ENCODE measurements at regions not wholly inside any gene's neighbourhood (a gene's known extent, or its start where the extent isn't known, plus 50 kb on each side); places are given as distances from the start of the nearest gene placed in this dataset.
"Not testable (repeated sequence)": the region's sequence is repeated elsewhere in the genome, so short reads cannot be mapped to it uniquely, and the experiment has no call there.

DNA sequence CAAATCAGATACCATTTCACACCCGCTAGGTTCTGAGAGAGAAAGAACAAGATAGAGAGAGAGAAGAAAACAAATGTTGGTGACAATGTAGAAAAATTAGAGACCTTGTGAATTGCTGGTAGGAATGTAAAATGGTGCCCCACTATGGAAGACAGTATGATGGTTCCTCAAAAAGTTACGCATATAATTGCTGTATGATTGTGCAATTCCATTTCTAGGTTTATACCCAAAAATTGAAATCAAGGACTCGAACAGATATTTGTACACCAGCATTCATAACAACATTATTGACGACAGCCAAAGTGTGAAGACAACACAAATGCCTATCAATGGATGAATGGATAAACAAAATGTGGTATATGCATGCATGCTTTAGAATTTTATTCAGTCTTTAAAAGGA lies 74.5 kb upstream of the MAP3K1 start:
- ChIA-PET POLR2A (no interaction called here), CTCF (no interaction called here)
- no peak overlapping the region for H3K27ac Mint-ChIP-seq
- no peak overlapping the region for H3K4me3 Mint-ChIP-seq
- H3K9me3 Mint-ChIP-seq: no peaks in the 10 kb centered on the region
- intact Hi-C loops (cut with micrococcal nuclease): no loop called here
- peaks cover 22% of the 10 kb centered on the region for H3K4me1 Mint-ChIP-seq (ENCODE audit: low read depth)
- H3K36me3 Mint-ChIP-seq: no peaks in the 10 kb centered on the region
- no peaks in the 10 kb centered on the region for H3K27me3 Mint-ChIP-seq
- no peak for DNase-seq

DNA sequence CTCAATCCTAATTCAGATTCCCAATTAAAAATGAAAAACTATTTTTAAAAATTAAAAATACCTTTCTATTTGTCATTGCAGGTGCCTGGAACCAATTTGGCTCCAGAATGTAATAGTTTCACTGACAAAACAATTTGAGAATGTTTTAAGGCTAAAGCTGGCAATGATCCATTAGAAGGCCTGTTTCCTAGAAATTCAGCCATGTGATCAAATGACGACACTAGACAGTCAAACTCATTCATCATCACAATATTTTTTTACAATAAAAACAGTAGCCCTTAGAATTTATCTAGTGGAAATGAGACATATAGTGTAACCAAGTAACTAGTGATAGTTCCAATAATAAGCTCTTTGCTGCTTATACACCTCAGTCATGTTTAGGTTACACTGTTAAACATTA lies 75.4 kb upstream of the MAP3K1 start:
- DNase-seq: no peak
- intact Hi-C loops (cut with micrococcal nuclease): loop anchor here (5.0 kb wide), 1 partner anchor 77 kb away; the partner anchor contains the start of gene MAP3K1
- Mint-ChIP-seq H3K27ac (no peak overlapping the region), H3K4me1 (ENCODE audit: low read depth) (peaks cover 25% of the 10 kb centered on the region), H3K4me3 (no peak overlapping the region), H3K9me3 (no peaks in the 10 kb centered on the region), H3K36me3 (no peaks in the 10 kb centered on the region), H3K27me3 (no peaks in the 10 kb centered on the region)
- ChIA-PET CTCF (no interaction called here), POLR2A (no interaction called here)

DNA sequence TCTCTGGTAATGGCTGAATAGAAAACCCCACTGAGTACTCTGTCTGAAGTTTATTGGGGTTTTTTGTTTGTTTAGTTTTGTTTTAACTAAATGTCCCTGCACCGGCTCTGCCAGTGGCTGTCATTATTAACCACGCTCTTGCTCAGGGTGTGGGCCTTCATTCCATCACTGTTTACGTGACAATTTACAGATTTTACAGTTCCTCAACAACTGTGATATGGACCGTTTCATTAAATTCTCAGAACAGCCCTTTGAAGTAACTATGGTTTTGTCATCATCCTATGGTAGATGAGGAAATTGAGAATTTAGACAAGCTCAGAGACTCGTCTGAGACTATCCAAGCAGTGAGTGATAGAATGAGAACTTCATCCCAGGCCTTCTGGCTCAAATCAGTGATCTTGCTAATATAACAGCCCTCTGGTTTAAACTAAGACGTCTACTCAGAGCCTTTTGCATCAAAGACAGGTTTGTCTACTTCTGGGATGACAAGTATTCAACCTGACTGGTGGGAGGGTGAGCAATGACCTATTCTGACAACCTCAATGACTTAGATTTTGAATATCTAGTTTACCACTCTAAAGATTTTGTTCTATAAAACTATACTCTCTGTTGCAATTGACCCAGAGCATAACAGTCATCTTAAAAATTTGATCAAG lies 77.3 kb upstream of the MAP3K1 start:
- Mint-ChIP-seq H3K36me3 (no peaks in the 10 kb centered on the region), H3K4me1 (ENCODE audit: low read depth) (peaks cover 31% of the 10 kb centered on the region), H3K27ac (no peak overlapping the region), H3K9me3 (no peaks in the 10 kb centered on the region), H3K27me3 (no peaks in the 10 kb centered on the region), H3K4me3 (no peak overlapping the region)
- peak; percentile 20 for DNase-seq
- POLR2A ChIA-PET: no interaction called here
- intact Hi-C loops (cut with micrococcal nuclease): loop anchor here (2.0 to 5.0 kb wide), 4 partner anchors 27 to 409 kb away; partner anchors contain the start of gene MAP3K1
- CTCF ChIA-PET: interaction anchor here (1.2 kb wide), 1 partner anchor 100 kb away, joined by 4 read pairs; no protein-coding TSS in a partner anchor

DNA sequence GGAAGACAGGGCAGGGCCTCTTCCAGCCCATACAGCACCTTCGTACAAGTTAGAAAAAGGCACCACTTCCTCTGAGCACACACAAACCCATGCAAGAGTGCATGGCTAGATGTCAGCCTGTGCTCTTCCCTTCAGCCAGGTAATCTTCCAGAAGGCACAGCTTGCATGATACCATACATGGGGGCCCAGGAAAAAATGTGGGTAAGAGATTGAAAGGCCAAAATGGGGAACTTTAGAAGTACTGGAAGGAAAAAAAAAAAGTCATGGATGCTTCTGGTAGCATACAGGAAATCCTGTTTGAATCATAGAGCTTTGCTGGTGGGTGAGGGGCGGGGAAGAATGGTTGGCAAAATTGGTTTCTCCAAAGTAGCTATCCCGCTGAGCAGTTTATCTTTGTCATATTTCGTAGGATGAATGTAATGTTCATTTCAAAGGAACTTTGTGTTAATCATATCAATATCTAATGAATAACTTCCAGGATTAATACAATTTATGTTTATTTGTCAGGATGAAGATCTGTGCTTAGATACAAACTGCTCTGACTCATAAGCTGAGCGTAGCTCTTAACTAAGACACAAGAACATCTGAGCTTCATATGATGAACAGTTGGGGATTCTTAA lies 78.2 kb upstream of the MAP3K1 start:
- ChIA-PET CTCF (interaction anchor here (0.7 to 1.4 kb wide), 3 partner anchors 7 to 101 kb away, joined by 3 to 5 read pairs (median 4); no protein-coding TSS in a partner anchor), POLR2A (interaction anchor here (0.5 to 0.6 kb wide), 3 partner anchors 102 to 995 kb away, joined by 3 to 5 read pairs (median 3); no protein-coding TSS in a partner anchor)
- Mint-ChIP-seq H3K27ac (peak overlapping the region; percentile 66), H3K36me3 (no peaks in the 10 kb centered on the region), H3K4me3 (no peak overlapping the region), H3K27me3 (no peaks in the 10 kb centered on the region), H3K9me3 (no peaks in the 10 kb centered on the region), H3K4me1 (ENCODE audit: low read depth) (peaks cover 33% of the 10 kb centered on the region)
- intact Hi-C loops (cut with micrococcal nuclease): loop anchor here (2.0 to 5.0 kb wide), 4 partner anchors 26 to 408 kb away; partner anchors contain the start of gene MAP3K1
- DNase-seq: peak; percentile 28

DNA sequence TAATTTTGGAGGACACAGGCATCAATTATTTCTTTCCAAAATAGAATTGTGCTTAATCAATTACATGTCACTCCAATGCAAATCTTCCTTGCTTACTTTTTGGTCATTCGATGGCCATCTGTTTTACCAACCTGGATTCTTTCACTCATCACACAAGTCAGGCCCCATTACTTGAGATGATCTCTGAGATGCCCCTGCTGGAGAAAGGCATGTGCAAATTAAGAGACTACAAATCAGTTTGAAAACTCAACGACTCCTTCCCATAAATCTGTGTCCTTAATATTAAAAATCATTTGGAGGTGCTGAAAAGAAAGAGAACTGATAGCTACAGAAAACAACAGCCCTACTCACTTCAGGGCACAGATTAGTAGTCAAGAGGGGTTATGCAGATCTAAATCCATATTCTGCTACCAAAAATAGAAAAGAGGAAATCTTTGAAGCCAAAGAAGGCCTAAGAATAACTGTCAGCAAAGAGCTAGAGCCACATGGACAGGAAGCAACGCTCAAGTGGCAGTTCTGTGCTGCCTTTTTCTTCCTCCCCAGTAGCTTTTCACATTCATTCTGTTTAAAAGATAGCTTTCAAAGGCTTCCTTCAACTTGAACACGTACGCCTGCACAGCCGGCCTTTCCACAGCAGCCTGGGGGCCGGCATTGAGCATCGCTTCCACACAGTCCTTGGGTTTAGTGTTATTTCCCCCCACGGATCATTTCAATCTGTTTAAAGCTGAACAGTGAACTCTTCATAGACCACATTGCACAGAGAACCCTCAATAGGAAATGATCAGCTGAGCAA lies 79.3 kb upstream of the MAP3K1 start:
- POLR2A ChIA-PET: no interaction called here
- intact Hi-C loops (cut with micrococcal nuclease): loop anchor here (2.0 to 5.0 kb wide), 4 partner anchors 25 to 407 kb away; partner anchors contain the start of gene MAP3K1

DNA sequence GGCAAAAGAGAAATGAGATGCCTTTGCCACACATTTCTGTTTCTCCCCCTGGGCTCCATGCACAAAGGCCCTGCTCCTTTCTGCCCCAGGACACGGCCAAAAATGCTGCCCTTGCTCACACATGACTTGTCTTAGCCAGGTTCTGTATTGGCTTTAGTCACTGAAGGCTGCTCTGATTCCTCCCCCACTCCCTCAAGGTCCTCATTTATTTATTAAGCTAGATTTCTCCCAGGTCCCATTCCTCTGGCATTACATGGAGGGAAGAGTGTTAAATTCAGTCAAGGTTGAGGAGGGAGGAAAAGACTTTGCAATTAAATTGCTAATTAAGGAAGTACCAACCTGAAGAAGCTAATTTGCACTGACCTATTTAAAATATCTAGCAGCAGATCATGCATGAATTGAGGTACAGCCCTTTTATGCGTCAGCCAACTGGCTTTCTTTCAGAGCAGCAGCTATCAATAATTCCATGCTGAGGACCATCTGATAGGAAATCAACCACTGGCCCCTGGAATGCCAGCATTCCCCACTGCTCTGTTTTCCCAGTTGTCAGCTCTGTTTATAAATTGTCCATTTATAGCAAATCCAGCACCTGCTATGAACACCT lies 81.2 kb upstream of the MAP3K1 start:
- Mint-ChIP-seq H3K27ac (no peak overlapping the region), H3K4me1 (ENCODE audit: low read depth) (peaks cover 35% of the 10 kb centered on the region), H3K36me3 (no peaks in the 10 kb centered on the region), H3K27me3 (no peaks in the 10 kb centered on the region), H3K9me3 (no peaks in the 10 kb centered on the region), H3K4me3 (no peak overlapping the region)
- ChIA-PET POLR2A (interaction anchor here (0.5 kb wide), 1 partner anchor 221 kb away, joined by 3 read pairs; no protein-coding TSS in a partner anchor), CTCF (no interaction called here)
- intact Hi-C loops (cut with micrococcal nuclease): no loop called here
- DNase-seq: no peak

More for the DNA sequence above, 79.3 kb upstream of the MAP3K1 start:
- CTCF ChIA-PET: interaction anchor here (0.9 to 1.4 kb wide), 2 partner anchors 8 to 466 kb away, joined by 3 to 6 read pairs; no protein-coding TSS in a partner anchor
- H3K9me3 Mint-ChIP-seq: no peaks in the 10 kb centered on the region
- no peak overlapping the region for H3K4me3 Mint-ChIP-seq
- peak; percentile 19 for DNase-seq
- peaks cover 33% of the 10 kb centered on the region for H3K4me1 Mint-ChIP-seq (ENCODE audit: low read depth)
- H3K36me3 Mint-ChIP-seq: no peaks in the 10 kb centered on the region
- H3K27me3 Mint-ChIP-seq: no peaks in the 10 kb centered on the region
- H3K27ac Mint-ChIP-seq: peak overlapping the region; percentile 66

DNA sequence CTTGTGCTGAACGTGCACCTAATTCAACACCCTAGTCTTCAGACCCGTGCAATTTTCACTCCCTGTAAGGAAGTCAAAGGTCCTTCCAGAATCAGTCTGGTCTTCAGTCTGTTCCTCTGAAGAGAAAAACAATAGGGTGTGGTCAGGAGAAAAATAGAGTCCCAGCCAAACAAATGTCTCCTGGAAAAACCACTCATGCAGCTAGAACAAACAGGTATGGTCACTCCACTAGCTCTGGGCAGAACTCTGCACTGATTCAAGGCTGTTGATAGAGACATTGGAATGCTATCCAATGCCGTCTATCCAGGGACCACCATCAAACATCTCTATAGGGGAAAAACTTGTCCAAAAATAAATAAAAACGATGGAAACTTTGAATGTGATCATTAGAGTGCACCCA lies 81.8 kb upstream of the MAP3K1 start:
- Mint-ChIP-seq H3K4me1 (ENCODE audit: low read depth) (peaks cover 37% of the 10 kb centered on the region), H3K4me3 (no peak overlapping the region), H3K27me3 (no peaks in the 10 kb centered on the region), H3K9me3 (no peaks in the 10 kb centered on the region), H3K27ac (no peak overlapping the region), H3K36me3 (no peaks in the 10 kb centered on the region)
- intact Hi-C loops (cut with micrococcal nuclease): no loop called here
- ChIA-PET CTCF (no interaction called here), POLR2A (no interaction called here)
- DNase-seq: no peak

DNA sequence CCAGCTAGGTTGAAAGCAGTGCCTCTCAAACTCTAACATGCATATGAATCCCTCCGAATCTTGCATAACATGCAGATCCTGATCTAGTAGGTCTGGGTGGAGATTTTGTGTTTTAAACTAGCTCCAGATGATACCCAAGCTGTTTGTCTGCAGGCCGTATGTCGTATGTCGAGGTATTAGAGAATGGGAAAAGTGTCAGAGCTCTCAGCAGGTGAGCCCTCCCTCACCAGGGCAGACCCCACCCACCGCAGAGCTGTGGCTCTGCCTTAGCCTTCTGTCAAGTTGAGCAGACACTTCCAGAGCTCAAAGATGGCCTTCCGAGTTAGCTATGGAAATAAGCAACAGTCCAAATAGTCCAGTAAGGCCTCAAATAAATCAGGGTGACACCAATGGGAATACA lies 83.2 kb upstream of the MAP3K1 start:
- no peak overlapping the region for H3K27ac Mint-ChIP-seq
- no peak overlapping the region for H3K4me3 Mint-ChIP-seq
- peaks cover 27% of the 10 kb centered on the region for H3K4me1 Mint-ChIP-seq (ENCODE audit: low read depth)
- POLR2A ChIA-PET: no interaction called here
- CTCF ChIA-PET: no interaction called here
- H3K27me3 Mint-ChIP-seq: no peaks in the 10 kb centered on the region
- DNase-seq: no peak
- no peaks in the 10 kb centered on the region for H3K9me3 Mint-ChIP-seq
- no peaks in the 10 kb centered on the region for H3K36me3 Mint-ChIP-seq
- intact Hi-C loops (cut with micrococcal nuclease): no loop called here

DNA sequence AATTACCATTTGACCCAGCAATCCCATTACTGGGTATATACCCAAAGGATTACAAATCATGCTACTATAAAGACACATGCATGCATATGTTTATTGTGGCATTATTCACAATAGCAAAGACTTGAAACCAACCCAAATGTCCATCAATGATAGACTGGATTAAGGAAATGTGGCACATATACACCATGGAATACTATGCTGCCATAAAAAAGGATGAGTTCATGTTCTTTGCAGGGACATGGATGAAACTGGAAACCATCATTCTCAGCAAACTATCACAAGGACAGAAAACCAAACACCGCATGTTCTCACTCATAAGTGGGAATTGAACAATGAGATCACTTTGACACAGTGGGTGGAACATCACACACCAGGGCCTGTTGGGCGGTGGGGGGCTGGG lies 83.9 kb upstream of the MAP3K1 start:
- H3K27ac Mint-ChIP-seq; H3K9me3 Mint-ChIP-seq; H3K4me3 Mint-ChIP-seq; POLR2A ChIA-PET; DNase-seq; intact Hi-C loops (cut with micrococcal nuclease); CTCF ChIA-PET; H3K27me3 Mint-ChIP-seq; H3K36me3 Mint-ChIP-seq: not testable (repeated sequence)
- peaks cover 21% of the 10 kb centered on the region for H3K4me1 Mint-ChIP-seq (ENCODE audit: low read depth)

DNA sequence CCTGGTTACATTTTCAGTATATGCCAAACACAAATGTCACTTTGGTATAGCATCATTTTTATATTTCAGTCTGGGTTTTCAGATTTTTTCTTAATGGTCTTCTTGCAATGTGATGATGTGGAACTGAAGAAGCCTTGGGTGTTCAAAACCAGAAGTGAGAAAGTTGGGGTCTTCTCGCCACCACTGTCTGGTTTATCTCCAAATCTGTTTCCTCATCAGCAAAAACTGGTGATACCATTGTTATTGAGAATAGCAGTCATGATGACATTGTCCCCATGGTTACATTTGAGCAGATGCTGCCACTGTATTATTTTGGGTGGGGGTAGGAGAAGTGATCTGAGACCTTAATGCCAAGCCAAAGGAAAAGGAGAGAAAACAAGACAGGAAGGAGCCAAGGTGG lies 85.9 kb upstream of the MAP3K1 start:
- no peak overlapping the region for H3K4me3 Mint-ChIP-seq
- intact Hi-C loops (cut with micrococcal nuclease): no loop called here
- H3K9me3 Mint-ChIP-seq: no peaks in the 10 kb centered on the region
- no peaks in the 10 kb centered on the region for H3K27me3 Mint-ChIP-seq
- no peaks in the 10 kb centered on the region for H3K36me3 Mint-ChIP-seq
- no peak overlapping the region for H3K27ac Mint-ChIP-seq
- ChIA-PET CTCF (no interaction called here), POLR2A (no interaction called here)
- peaks cover 11% of the 10 kb centered on the region for H3K4me1 Mint-ChIP-seq (ENCODE audit: low read depth)
- DNase-seq: no peak

DNA sequence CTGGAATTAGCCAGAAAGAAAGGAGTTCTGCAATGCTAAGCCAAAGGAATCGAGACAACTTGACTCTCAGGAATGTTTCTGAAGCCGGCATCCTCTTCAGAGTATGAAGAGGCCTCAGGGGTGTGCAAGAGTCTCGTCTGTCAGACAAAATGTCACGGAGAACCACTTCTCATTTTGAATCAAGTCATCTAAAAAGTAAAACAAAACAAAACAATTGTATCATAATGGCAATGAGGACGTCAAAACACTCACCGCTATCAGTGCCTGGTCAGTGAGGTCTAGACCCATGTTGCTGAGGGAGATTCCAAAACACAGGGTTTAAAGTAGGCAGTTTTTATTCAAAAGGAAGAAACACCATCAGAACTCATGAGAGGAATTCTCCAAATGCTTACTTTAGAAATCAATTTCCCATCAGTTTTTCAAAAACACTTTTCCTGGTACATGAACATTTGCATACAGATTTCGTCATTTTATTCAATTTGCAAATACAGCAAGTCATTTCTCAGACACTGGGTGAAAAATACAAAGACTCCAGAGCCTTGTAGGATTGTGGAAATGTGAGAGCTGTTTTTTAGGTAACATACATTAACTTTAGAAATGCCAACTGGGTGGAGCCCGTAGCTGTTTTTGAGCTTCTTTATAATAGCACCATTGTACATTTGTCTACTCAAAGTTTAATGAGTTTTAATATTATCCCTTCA lies 89.5 kb upstream of the MAP3K1 start:
- H3K4me3 Mint-ChIP-seq: no peak overlapping the region
- H3K4me1 Mint-ChIP-seq (ENCODE audit: low read depth): peaks cover 10% of the 10 kb centered on the region
- DNase-seq: no peak
- H3K36me3 Mint-ChIP-seq: no peaks in the 10 kb centered on the region
- ChIA-PET CTCF (interaction anchor here (0.6 to 1.2 kb wide), 2 partner anchors 9 to 10 kb away, joined by 3 to 4 read pairs; no protein-coding TSS in a partner anchor), POLR2A (no interaction called here)
- H3K9me3 Mint-ChIP-seq: no peaks in the 10 kb centered on the region
- no peak overlapping the region for H3K27ac Mint-ChIP-seq
- peaks cover 2% of the 10 kb centered on the region for H3K27me3 Mint-ChIP-seq
- intact Hi-C loops (cut with micrococcal nuclease): no loop called here
